ENCODE measurements at regions not wholly inside any gene's neighbourhood (a gene's known extent, or its start where the extent isn't known, plus 50 kb on each side); places are given as distances from the start of the nearest gene placed in this dataset.

DNA sequence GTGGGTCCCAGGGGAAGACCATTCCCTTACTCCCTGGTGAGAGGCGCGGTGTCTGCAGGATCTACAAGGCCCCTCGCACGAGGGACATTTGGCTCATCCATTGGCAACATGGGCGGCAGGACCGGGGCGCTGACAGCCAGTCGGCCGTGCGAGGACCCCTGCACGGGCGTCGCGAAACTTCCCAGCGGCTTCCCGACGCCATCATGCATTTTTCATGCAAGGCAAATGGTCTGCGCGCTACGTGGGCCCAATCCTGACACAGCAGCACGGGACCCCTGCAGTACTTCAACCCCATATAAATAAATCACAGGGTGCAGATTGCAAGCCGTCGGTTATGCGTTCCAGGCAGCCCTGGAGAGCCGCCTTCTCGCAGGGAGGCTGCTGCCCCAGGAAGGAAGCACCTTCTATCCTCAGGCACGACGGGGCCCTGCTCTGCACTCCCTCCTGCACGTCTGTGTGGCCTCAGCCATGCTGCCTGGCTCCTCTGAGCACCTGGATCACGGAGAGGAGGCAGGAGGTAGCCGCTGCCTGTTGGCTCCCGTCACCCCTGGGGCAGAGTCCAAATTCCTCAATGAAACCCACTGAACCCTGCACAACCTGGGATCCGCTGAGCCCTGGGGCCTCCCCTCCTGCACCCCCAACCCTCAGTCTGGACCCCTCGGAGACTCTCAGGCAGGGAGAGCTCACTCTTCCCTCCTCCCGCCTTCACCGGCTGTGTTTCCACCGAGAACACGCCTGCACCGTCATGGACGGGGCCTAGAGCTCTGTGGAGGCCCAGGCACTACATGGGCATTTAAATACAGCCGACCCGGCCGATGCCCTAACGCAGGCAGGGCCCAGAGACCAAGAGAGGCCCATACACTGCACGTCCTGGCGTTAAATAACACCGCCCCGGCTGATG, 90.5 kb downstream of the PDGFA start:
- no peak for DNase-seq (ENCODE audit: low spot score, unreplicated experiment)
- Mint-ChIP-seq H3K4me1 (ENCODE audit: low read depth) (peaks cover 3% of the 10 kb centered on the region), H3K9me3 (ENCODE audit: low read depth) (no peaks in the 10 kb centered on the region), H3K27me3 (peaks cover 4% of the 10 kb centered on the region), H3K36me3 (ENCODE audit: insufficient read depth) (no peaks in the 10 kb centered on the region), H3K27ac (no peak overlapping the region), H3K4me3 (ENCODE audit: low read depth) (no peak overlapping the region)
- TF ChIP-seq, protein P1, sequence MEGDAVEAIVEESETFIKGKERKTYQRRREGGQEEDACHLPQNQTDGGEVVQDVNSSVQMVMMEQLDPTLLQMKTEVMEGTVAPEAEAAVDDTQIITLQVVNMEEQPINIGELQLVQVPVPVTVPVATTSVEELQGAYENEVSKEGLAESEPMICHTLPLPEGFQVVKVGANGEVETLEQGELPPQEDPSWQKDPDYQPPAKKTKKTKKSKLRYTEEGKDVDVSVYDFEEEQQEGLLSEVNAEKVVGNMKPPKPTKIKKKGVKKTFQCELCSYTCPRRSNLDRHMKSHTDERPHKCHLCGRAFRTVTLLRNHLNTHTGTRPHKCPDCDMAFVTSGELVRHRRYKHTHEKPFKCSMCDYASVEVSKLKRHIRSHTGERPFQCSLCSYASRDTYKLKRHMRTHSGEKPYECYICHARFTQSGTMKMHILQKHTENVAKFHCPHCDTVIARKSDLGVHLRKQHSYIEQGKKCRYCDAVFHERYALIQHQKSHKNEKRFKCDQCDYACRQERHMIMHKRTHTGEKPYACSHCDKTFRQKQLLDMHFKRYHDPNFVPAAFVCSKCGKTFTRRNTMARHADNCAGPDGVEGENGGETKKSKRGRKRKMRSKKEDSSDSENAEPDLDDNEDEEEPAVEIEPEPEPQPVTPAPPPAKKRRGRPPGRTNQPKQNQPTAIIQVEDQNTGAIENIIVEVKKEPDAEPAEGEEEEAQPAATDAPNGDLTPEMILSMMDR (IDR thresholded peaks at IDR 0.05; ENCODE audit: unreplicated experiment): no peak

DNA sequence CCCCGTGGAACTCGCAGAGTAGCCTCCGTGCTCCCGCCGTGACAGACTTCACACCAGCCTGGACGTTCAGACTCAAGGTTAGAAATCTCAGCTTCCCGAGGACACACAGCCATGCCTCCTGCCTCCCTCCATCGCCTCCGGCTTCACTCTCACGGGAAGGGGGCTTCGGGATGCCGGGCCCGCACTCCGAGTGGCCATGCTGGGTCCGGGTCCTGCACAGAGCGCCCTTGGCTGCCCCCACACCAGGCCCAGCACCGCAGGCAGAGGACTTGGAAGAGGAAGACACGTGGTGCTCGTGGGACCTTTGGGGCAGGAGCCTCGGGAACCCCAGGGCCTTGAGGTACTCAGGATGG, 89.8 kb downstream of the PDGFA start:
- Mint-ChIP-seq H3K27ac (no peak overlapping the region), H3K36me3 (ENCODE audit: insufficient read depth) (no peaks in the 10 kb centered on the region), H3K4me3 (ENCODE audit: low read depth) (no peak overlapping the region), H3K4me1 (ENCODE audit: low read depth) (peaks cover 5% of the 10 kb centered on the region), H3K27me3 (peaks cover 4% of the 10 kb centered on the region), H3K9me3 (ENCODE audit: low read depth) (no peaks in the 10 kb centered on the region)
- TF ChIP-seq, protein P1 (IDR thresholded peaks at IDR 0.05; ENCODE audit: unreplicated experiment): no peak
- DNase-seq (ENCODE audit: low spot score, unreplicated experiment): no peak

DNA sequence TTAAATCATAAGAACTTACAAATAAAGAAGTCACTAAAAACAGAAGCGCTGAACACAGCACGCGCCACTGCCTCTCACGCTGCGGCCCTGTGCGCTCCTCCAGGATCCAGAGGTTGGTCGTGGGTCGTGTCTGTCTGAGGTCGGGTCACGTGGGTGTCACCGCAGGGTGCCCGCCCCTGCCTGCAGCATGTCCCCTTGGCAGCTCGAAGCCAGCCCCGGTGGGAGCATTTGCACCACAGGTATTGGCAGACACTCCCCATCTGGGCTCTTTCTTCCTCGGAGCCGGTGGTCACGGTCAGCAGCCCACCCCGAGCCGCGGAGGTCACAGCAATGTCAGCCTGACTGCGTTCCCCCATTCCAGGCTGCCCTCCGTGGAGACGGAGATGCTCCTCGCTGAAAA, 88.6 kb downstream of the PDGFA start:
- Mint-ChIP-seq H3K27me3 (peaks cover 4% of the 10 kb centered on the region), H3K36me3 (ENCODE audit: insufficient read depth) (no peaks in the 10 kb centered on the region), H3K4me3 (ENCODE audit: low read depth) (no peak overlapping the region), H3K27ac (no peak overlapping the region), H3K9me3 (ENCODE audit: low read depth) (no peaks in the 10 kb centered on the region), H3K4me1 (ENCODE audit: low read depth) (peaks cover 16% of the 10 kb centered on the region)
- TF ChIP-seq, protein P1 (IDR thresholded peaks at IDR 0.05; ENCODE audit: unreplicated experiment): no peak
- no peak for DNase-seq (ENCODE audit: low spot score, unreplicated experiment)

DNA sequence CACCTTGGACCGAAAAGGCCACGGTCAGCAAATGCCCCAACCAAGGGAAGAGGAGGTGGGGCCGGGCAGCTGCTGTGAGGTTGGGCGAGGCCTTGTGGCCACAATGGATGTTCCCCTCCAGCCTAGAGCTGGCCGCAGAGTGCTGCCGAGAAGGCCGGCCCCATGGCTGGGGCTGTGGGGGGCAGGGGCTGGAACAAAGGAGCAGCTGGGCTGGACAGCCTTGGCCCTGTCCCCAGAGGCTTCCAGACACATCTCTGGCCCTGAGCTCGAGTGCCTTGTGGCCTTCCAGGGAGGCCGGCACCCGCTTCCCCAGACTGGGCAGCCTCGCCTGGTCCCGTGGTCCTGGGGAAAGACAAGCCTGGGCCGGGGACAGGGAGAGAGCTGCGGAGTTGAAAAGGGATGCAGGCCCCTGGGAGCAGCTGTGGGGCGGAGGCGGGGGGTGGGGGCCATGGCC, 88.0 kb downstream of the PDGFA start:
- H3K4me1 Mint-ChIP-seq (ENCODE audit: low read depth): peaks cover 17% of the 10 kb centered on the region
- no peak for DNase-seq (ENCODE audit: low spot score, unreplicated experiment)
- no peak overlapping the region for H3K4me3 Mint-ChIP-seq (ENCODE audit: low read depth)
- no peak overlapping the region for H3K27ac Mint-ChIP-seq
- H3K9me3 Mint-ChIP-seq (ENCODE audit: low read depth): no peaks in the 10 kb centered on the region
- no peaks in the 10 kb centered on the region for H3K36me3 Mint-ChIP-seq (ENCODE audit: insufficient read depth)
- TF ChIP-seq, protein P1 (IDR thresholded peaks at IDR 0.05; ENCODE audit: unreplicated experiment): no peak
- H3K27me3 Mint-ChIP-seq: peaks cover 3% of the 10 kb centered on the region

DNA sequence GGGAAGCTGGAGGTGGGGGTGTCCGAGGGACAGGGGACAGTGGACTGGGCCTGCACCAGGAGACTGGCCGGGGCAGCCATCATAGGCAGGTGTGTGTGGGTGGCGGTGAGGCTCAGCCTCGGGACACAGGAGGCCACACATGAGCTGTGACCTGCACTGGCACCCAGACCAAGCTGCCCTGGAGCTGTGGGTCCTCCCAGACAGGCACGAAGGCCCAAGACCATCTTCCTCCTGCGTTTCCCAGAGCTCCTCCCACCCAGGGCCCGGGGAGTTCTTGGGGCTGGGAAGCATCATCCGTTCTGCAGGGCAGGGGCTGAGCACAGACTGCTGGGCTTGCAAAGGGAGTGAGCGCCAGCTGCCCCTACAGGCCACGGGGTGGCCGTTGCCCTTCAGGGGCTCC, 87.4 kb downstream of the PDGFA start:
- H3K4me3 Mint-ChIP-seq (ENCODE audit: low read depth): no peak overlapping the region
- H3K9me3 Mint-ChIP-seq (ENCODE audit: low read depth): no peaks in the 10 kb centered on the region
- H3K36me3 Mint-ChIP-seq (ENCODE audit: insufficient read depth): no peaks in the 10 kb centered on the region
- TF ChIP-seq, protein P1 (IDR thresholded peaks at IDR 0.05; ENCODE audit: unreplicated experiment): no peak
- no peak overlapping the region for H3K27ac Mint-ChIP-seq
- peaks cover 21% of the 10 kb centered on the region for H3K4me1 Mint-ChIP-seq (ENCODE audit: low read depth)
- H3K27me3 Mint-ChIP-seq: no peaks in the 10 kb centered on the region
- no peak for DNase-seq (ENCODE audit: low spot score, unreplicated experiment)

Data from progenitor cell of endocrine pancreas (in vitro differentiated cells).